ENCODE measurements at regions not wholly inside any gene's neighbourhood (a gene's known extent, or its start where the extent isn't known, plus 50 kb on each side); places are given as distances from the start of the nearest gene placed in this dataset.

DNA sequence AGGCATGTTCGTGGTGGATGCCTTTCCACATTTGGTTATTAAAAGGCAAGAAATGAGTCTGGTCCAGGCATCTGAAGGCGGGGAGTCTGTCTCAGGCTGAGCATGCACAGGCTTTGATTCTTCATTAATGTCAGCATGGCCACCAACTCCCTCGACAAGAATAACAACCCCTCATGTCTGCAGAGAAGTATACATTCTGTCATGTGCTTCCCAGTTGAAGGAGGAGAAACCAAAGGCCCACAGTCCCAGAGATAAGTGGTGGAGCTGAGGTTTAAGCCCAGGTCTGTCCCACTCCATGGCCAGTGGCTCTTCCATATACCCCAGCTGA lies 61.6 kb upstream of the LAPTM5 start:
- no peak for DNase-seq

DNA sequence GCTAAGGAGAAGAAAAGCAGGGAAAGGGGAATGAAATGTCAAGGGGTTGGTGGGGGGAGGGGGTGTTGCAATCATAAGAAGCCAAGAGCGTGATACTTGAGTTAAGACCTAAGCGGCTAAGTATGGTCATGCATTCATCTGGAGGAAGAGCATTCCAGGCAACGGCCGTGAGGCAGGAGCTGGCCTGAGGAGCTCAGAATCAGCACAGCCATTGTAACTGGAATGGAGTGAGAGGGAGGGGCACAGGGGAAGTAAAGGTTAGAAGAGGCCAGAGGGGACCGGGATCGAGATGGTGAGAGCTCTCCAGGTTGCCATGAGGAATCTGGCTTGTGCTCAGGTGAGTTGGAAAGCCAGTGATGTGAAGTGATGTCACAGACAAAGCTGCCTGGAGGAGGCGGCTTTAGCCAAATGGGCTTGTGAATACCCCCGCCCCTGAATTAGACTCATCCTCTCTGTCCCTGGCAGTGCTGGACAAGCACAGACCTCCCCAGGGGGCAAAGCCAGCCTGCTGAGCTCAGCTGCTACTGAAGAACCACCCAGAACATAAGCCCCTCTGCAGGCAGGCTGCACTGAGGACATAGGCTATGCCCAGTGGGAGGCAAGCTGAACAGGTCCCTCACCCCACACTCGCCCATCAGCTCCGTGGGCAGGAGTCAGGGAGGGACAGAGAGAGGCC lies 61.1 kb upstream of the LAPTM5 start:
- DNase-seq = no peak

- no peak for DNase-seq
Observed at GRCh38 chr1:30817548-30817947, 60.0 kb upstream of the LAPTM5 start.

- no peak for DNase-seq
Observed at GRCh38 chr1:30817077-30817438, 59.5 kb upstream of the LAPTM5 start.

GRCh38 chr1:30816211-30817076 lies 58.9 kb upstream of the LAPTM5 start:
- DNase-seq = no peak

- DNase-seq = no peak
Observed at GRCh38 chr1:30815556-30815955, 58.0 kb upstream of the LAPTM5 start.

DNA sequence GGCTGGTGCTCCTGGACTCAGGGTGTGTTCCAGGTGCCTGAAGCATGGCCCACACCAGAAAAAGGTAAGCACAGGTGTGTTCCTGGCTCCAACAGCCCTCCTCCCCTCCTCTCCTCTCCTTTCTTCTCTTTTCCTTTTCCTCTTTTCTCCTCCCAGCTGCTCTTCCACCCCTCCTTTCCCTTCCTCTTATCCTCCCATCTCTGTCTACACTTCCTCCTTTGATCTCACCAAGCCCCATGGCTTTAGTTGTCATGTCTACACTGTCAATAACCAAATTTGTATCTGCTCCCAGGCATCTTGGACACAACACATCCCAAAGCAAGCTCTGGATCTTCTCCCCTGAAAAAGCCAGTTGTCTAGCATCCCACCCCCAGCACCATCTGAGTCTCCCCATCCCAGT lies 56.7 kb upstream of the LAPTM5 start:
- DNase-seq = no peak

- no peak for DNase-seq
Observed at GRCh38 chr1:30812076-30812475, 54.5 kb upstream of the LAPTM5 start.

- no peak for DNase-seq
Observed at GRCh38 chr1:30811187-30811586, 53.6 kb upstream of the LAPTM5 start.

DNA sequence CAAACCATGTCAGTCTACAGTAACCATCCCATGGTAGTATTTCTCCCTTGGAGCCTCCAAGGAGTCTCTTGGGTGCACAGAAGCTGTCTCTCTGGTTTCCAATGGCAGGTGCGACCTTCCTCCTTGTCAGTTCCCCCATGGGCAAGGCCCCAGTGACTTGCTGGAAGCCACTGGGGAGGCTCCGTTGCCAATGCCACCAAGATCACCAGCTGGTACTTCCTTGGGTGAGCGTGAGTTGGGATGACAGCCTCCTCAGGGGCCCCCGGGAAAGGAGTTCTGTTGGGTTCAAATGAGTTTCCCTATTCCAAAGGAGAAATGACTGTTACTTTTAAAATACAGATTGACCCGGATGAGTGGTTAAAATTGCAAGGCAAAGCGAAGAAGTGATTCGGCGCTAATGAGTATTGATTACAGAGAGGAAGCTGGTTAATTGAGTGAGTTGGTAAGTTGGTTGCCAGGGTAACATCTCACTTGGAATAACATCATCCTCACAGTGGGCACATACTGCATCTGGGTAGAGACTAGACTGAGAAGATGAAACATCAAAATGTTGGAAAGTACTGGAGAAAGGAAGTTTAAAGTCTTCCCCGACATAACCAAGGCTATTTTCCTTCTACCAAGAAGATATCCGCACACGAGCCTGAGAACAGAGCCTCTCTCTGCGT lies 53.0 kb upstream of the LAPTM5 start:
- DNase-seq = no peak

GRCh38 chr1:30809514-30810263 lies 52.1 kb upstream of the LAPTM5 start:
- DNase-seq = no peak

- DNase-seq = no peak
Observed at GRCh38 chr1:30808067-30808662, 50.6 kb upstream of the LAPTM5 start.

DNA sequence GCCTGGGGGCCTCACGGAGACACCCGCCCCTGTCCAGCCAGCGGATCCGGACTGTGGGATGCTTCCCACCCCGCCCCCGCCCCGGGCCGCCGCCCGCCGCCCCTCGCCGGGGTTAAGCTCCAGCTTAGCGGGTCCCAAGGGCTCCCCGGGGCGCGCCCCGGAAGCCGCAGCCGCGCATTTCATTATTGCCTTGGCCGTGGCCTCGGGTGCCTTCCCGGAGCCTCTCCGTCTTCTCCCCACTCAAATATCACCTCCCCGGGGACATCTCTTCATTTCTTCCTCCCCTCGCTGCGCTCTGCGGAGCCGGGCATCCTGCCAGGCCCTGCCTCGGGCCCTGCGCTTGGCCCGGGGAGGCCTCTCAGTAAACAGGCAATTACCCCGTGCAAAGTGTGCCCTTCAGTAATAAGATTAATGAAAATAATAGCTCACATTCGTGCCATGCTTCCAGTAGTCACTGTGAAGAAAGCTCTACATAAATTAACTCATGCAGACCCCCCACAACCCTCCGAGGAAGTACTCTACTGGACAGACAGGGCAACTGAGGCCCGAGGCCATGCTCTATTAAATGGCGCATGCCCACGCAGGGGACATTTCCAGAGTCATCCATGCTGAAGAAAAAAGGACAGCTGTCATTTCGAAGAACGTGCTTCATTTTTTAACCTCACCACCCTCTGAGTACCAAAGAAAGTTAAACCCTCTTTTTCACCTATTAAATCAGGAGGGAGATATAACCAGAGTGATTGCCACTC lies 49.9 kb upstream of the LAPTM5 start:
- peak; percentile 34 for DNase-seq

All from NCI-H1048 (cell line).